ENCODE measurements at regions not wholly inside any gene's neighbourhood (a gene's known extent, or its start where the extent isn't known, plus 50 kb on each side); places are given as distances from the start of the nearest gene placed in this dataset.

GRCh38 chr16:79395591-79395990 lies 204.9 kb downstream of the MAF start:
- Histone ChIP-seq H3K4me1 (ENCODE audit: control insufficient read depth, insufficient read depth, low read length) (no peaks in the 10 kb centered on the region), H3K4me3 (ENCODE audit: insufficient read depth, low read depth, low read length) (no peak overlapping the region), H2BK20ac (ENCODE audit: low read depth, low read length) (no peak overlapping the region), H3K23ac (ENCODE audit: low read depth, low read length) (no peak overlapping the region), H3K9me1 (ENCODE audit: insufficient read depth, low read length) (no peaks in the 10 kb centered on the region), H3K79me1 (ENCODE audit: low read depth in 1 of 2, low read length in 2 of 2) (no peaks in the 10 kb centered on the region), H3K56ac (ENCODE audit: extremely low read depth, insufficient read depth, low read length) (no peak overlapping the region), H4K20me1 (ENCODE audit: insufficient read depth, low read length) (no peaks in the 10 kb centered on the region), H4K5ac (ENCODE audit: low read depth, low read length) (no peak overlapping the region), H2BK15ac (ENCODE audit: low read depth, low read length) (no peak overlapping the region), H3K9me3 (ENCODE audit: control insufficient read depth, insufficient read depth, low read length) (peaks cover 34% of the 10 kb centered on the region), H4K91ac (ENCODE audit: insufficient read depth, low read depth, low read length) (no peak overlapping the region), H3K4me2 (ENCODE audit: low read depth, low read length) (no peak overlapping the region), H3K36me3 (ENCODE audit: control insufficient read depth, insufficient read depth, low read length) (no peaks in the 10 kb centered on the region), H2AFZ (replicated peaks; ENCODE audit: low read length, poor library complexity) (no peak overlapping the region), H3K27ac (ENCODE audit: insufficient read depth, low read length) (no peak overlapping the region), H3K9ac (ENCODE audit: low read depth, low read length) (no peak overlapping the region), H2AK9ac (replicated peaks; ENCODE audit: low read depth, low read length, poor library complexity) (no peak overlapping the region), H3K14ac (replicated peaks; ENCODE audit: low read depth, low read length) (no peak overlapping the region), H2BK5ac (ENCODE audit: low read depth, low read length, poor library complexity, severe bottlenecking) (no peak overlapping the region), H3K4ac (ENCODE audit: low read depth, low read length) (no peak overlapping the region), H2AK5ac (ENCODE audit: low read depth, low read length) (no peak overlapping the region), H2BK120ac (ENCODE audit: low read depth, low read length) (no peak overlapping the region), H3K18ac (ENCODE audit: low read depth, low read length) (no peak overlapping the region), H4K8ac (ENCODE audit: low read depth in 2 of 2, low read length in 2 of 2) (no peak overlapping the region), H3K27me3 (ENCODE audit: control insufficient read depth, insufficient read depth, low read length) (no peaks in the 10 kb centered on the region)
- TF ChIP-seq RFX5 (IDR thresholded peaks at IDR 0.05; ENCODE audit: low read depth, low read length) (no peak), RCOR1 (IDR thresholded peaks at IDR 0.05; ENCODE audit: insufficient replicate concordance, low read length) (no peak), MAFK (IDR thresholded peaks at IDR 0.05; ENCODE audit: low read depth, low read length) (no peak), CHD1 (IDR thresholded peaks at IDR 0.05; ENCODE audit: low read depth, low read length) (no peak), MXI1 (IDR thresholded peaks at IDR 0.05; ENCODE audit: borderline replicate concordance, low read depth, low read length) (no peak), CEBPB (IDR thresholded peaks at IDR 0.05; ENCODE audit: low read depth, low read length) (no peak), MAZ (IDR thresholded peaks at IDR 0.05; ENCODE audit: borderline replicate concordance, low read depth, low read length) (no peak), BHLHE40 (IDR thresholded peaks at IDR 0.05; ENCODE audit: low read depth, low read length) (no peak), SMC3 (IDR thresholded peaks at IDR 0.05; ENCODE audit: low read depth, low read length) (no peak), POLR2A (IDR thresholded peaks at IDR 0.05; ENCODE audit: low read depth, low read length) (no peak), FOS (IDR thresholded peaks at IDR 0.05; ENCODE audit: low read depth, low read length) (no peak), RAD21 (IDR thresholded peaks at IDR 0.05; ENCODE audit: low read length) (no peak), NFE2L2 (IDR thresholded peaks at IDR 0.05; ENCODE audit: low read depth, low read length) (no peak)
- TF ChIP-seq, protein P1, sequence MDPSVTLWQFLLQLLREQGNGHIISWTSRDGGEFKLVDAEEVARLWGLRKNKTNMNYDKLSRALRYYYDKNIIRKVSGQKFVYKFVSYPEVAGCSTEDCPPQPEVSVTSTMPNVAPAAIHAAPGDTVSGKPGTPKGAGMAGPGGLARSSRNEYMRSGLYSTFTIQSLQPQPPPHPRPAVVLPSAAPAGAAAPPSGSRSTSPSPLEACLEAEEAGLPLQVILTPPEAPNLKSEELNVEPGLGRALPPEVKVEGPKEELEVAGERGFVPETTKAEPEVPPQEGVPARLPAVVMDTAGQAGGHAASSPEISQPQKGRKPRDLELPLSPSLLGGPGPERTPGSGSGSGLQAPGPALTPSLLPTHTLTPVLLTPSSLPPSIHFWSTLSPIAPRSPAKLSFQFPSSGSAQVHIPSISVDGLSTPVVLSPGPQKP (IDR thresholded peaks at IDR 0.05; ENCODE audit: borderline replicate concordance, low read depth, low read length) = no peak
- TF ChIP-seq, protein P2, sequence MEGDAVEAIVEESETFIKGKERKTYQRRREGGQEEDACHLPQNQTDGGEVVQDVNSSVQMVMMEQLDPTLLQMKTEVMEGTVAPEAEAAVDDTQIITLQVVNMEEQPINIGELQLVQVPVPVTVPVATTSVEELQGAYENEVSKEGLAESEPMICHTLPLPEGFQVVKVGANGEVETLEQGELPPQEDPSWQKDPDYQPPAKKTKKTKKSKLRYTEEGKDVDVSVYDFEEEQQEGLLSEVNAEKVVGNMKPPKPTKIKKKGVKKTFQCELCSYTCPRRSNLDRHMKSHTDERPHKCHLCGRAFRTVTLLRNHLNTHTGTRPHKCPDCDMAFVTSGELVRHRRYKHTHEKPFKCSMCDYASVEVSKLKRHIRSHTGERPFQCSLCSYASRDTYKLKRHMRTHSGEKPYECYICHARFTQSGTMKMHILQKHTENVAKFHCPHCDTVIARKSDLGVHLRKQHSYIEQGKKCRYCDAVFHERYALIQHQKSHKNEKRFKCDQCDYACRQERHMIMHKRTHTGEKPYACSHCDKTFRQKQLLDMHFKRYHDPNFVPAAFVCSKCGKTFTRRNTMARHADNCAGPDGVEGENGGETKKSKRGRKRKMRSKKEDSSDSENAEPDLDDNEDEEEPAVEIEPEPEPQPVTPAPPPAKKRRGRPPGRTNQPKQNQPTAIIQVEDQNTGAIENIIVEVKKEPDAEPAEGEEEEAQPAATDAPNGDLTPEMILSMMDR (conservative IDR thresholded peaks at IDR 0.05; ENCODE audit: low read depth, low read length) = no peak
- TF ChIP-seq, protein P3, sequence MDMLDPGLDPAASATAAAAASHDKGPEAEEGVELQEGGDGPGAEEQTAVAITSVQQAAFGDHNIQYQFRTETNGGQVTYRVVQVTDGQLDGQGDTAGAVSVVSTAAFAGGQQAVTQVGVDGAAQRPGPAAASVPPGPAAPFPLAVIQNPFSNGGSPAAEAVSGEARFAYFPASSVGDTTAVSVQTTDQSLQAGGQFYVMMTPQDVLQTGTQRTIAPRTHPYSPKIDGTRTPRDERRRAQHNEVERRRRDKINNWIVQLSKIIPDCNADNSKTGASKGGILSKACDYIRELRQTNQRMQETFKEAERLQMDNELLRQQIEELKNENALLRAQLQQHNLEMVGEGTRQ (IDR thresholded peaks at IDR 0.05; ENCODE audit: low read depth, low read length) = no peak
- DNase-seq (no peak), ATAC-seq (ENCODE audit: low read depth) (no peak)
- ChIA-PET CTCF (no interaction called here), POLR2A (ENCODE audit: unreplicated experiment) (no interaction called here)
- BruUV-seq (replicated peaks) = no TSS peak
- WGBS, 2 experiments (ENCODE audit: extremely low coverage in 2 of 2, insufficient read length in 1 of 2) = no CpG with 5 or more reads among the region's 5 CpGs
- intact Hi-C loops (cut with micrococcal nuclease) = no loop called here
- in situ Hi-C loops (cut with MboI; ENCODE audit: low sequenced_read_pairs) = no loop called here
- dilution Hi-C loops (cut with HindIII; ENCODE audit: low sequenced_read_pairs, unreplicated experiment) = no loop called here
